Mesodermal cell (in vitro differentiated cells): ENCODE measurements at regions not wholly inside any gene's neighbourhood (a gene's known extent, or its start where the extent isn't known, plus 50 kb on each side); places are given as distances from the start of the nearest gene placed in this dataset.
A peak's percentile ranks its signal among the peaks of the same experiment; 100 is the strongest.

Experiments
- H3K27ac ChIP-seq: 2 replicates; pipeline ENCODE4 v1.7.0; 2013; ENCODE audit warnings: mild to moderate bottlenecking, low read depth, low read length, moderate library complexity; ENCODE audit not compliant: severe bottlenecking
- H3K36me3 ChIP-seq: 2 replicates; pipeline ENCODE4 v1.7.1; 2013; ENCODE audit warnings: mild to moderate bottlenecking, low read length, moderate library complexity; ENCODE audit not compliant: control insufficient read depth, insufficient read depth
- H3K4me1 ChIP-seq: one replicate; pipeline ENCODE4 v1.7.1; 2013; ENCODE audit warnings: mild to moderate bottlenecking, low read length; ENCODE audit not compliant: insufficient read depth, control insufficient read depth, poor library complexity, severe bottlenecking
- H3K4me3 ChIP-seq: 2 replicates; pipeline ENCODE4 v1.7.0; 2013; ENCODE audit warnings: low read length, control low read depth, mild to moderate bottlenecking; ENCODE audit not compliant: insufficient read depth, poor library complexity, severe bottlenecking; ENCODE audit errors: extremely low read depth
- H3K9me3 ChIP-seq: 2 replicates; pipeline ENCODE4 v1.7.1; 2013; ENCODE audit warnings: mild to moderate bottlenecking, low read length, moderate library complexity; ENCODE audit not compliant: control insufficient read depth
- WGBS, 2 experiments: methylation state at CpG; one replicate each; pipeline ENCODE4 v1.1.5; 2013; ENCODE audit warnings: missing lambda C conversion rate in 2 of 2; ENCODE audit not compliant: insufficient coverage in 2 of 2; 5-methylcytosine and 5-hydroxymethylcytosine counted together

DNA sequence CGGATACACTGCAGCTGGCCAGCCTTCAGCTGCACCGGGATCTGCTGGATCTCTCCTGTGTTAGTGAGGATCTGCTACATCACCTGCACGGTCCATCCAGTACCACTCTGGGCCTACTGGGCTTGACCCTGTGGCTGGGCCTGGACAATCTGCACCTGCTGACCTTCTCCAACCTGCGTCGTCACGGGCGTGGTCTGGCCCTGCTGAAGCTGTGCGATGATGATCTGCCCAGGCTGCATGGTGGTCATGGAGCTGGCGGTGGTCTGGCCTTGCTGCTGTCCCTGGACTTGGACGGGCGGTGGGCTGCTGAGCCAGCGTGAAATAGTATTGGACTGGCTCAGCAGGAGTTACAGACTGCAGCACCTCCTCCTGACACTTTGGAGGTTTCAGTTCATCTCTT is 137.1 kb upstream of the GAS1 start:
- peaks cover 6% of the 10 kb centered on the region for H3K9me3 ChIP-seq
- WGBS, 2 experiments, result 97% methylated on average over 12 of the region's 12 CpGs
- no peaks in the 10 kb centered on the region for H3K36me3 ChIP-seq
- H3K4me3 ChIP-seq, result no peak overlapping the region
- peaks cover 2% of the 10 kb centered on the region for H3K4me1 ChIP-seq
- no peak overlapping the region for H3K27ac ChIP-seq

DNA sequence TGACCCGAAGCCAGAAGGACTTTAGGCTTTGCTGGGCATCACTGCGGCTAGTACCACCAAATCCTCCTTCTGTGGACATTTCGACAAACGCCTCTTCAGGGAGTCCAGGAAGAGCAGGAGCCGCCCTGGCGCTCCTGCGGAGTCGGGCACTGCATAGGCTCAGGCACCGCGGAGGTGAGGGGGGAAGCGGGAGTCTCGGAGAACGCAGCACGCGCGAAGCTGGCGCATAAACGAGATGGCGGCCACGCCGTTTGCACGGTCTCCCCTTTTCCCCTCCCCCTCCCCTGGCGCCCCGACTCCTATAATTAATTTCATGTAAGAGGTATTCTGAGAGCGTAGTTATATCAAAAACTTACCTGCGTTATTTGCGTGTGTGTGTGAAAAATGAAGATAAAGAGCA is 137.8 kb upstream of the GAS1 start:
- H3K36me3 ChIP-seq, result no peaks in the 10 kb centered on the region
- no peaks in the 10 kb centered on the region for H3K9me3 ChIP-seq
- peaks cover 2% of the 10 kb centered on the region for H3K4me1 ChIP-seq
- no peak overlapping the region for H3K4me3 ChIP-seq
- no peak overlapping the region for H3K27ac ChIP-seq
- WGBS, 2 experiments, result 94 to 96% methylated on average over 12 to 16 of the region's 27 CpGs

DNA sequence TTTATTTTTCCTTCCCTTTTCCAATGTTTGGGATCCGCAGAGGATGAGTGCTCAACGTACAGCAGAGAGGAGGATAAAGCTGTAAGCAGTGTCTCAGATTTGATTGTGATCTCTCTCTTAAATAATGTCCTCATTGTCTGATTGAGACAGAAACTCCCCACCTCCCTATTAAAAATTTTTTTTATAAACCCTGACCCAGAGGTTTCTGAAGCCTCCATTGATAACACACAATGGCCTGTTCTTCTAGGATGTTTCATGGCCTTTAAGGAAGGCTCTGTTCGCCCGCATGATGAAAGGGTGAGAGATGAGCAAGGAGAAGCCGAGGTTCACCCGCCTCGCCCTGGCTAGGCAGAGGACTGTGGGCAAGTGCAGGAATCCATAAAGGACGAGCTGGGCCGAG is 138.2 kb upstream of the GAS1 start:
- 74 to 83% methylated on average over 7 of the region's 9 CpGs for WGBS, 2 experiments
- H3K36me3 ChIP-seq, result no peaks in the 10 kb centered on the region
- no peaks in the 10 kb centered on the region for H3K9me3 ChIP-seq
- peak overlapping the region; percentile 16 for H3K27ac ChIP-seq
- H3K4me3 ChIP-seq, result no peak overlapping the region
- H3K4me1 ChIP-seq, result peaks cover 2% of the 10 kb centered on the region

DNA sequence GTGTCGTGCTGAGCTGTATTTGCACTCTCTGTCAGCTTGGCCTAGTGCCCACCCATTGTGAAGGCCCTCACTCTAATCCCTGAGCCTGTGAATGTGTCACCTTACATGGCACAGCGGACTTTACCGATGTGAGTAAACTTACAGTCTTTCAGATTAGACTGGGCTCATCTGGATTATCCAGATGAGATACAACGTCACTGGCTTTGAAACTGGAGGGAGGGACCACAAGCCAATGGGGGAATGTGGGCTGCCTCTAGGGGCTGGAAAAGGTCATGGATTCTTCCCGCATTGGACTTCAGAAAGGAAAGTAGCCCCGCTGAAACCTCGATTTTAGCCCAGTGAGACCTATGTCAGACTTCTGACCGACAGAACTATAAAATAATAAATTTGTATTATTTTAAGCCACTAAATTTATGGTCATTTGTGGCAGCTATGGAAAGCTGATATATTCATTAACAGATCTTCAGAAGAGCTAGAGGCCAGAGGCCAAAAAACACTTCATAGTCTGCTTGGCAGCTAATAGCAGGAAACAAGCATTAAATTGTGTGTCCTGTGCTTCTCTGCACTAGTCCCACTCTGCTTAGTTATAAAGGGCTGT is 139.0 kb upstream of the GAS1 start:
- Histone ChIP-seq H3K4me1 (no peaks in the 10 kb centered on the region), H3K36me3 (no peaks in the 10 kb centered on the region), H3K27ac (no peak overlapping the region), H3K4me3 (no peak overlapping the region), H3K9me3 (no peaks in the 10 kb centered on the region)
- 93 to 98% methylated on average over 4 of the region's 8 CpGs for whole genome bisulfite sequencing, 2 experiments

DNA sequence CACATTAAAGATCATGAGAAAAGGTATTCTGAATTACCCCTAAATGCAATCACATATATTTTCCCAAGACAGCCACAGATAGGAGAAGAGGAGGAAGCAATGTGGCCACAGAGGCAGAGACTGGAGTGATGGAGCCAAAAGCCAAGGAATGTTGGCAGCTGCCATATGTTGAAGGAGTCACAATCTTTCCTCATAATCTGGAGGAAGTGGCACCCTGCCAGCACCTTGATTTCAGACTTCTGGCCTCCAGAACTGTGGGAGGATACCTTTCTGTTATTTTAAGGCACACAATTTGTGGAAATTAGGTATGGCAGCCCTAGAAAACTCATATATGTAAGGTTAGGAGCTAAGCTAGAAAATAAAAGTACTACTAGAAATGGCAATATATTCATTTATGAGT is 139.9 kb upstream of the GAS1 start:
- Histone ChIP-seq H3K4me1 (no peaks in the 10 kb centered on the region), H3K36me3 (no peaks in the 10 kb centered on the region), H3K9me3 (no peaks in the 10 kb centered on the region), H3K27ac (no peak overlapping the region), H3K4me3 (no peak overlapping the region)

DNA sequence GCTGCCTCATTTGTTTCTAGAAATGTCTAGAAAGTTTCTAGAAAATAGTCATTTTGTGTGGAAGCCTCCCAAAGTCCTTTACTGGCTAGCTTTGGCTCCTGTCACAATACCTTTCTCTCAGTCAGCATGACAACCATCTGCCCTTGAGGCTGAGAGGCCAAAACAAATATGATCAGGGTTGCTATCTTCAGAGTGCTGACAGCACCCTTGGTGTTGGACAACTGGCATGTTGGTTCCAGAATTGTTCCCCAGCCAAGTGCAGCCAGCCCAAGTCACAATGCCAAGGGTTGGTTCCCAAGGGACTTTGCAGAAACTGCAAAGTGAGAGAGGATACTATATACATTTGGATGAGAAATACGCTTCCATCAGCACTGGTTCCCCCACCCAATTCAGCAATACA is 140.9 kb upstream of the GAS1 start:
- H3K27ac ChIP-seq, result no peak overlapping the region
- no peaks in the 10 kb centered on the region for H3K9me3 ChIP-seq
- WGBS, 2 experiments, result no CpG with 5 or more reads among the region's 1 CpG
- H3K4me1 ChIP-seq, result no peaks in the 10 kb centered on the region
- no peaks in the 10 kb centered on the region for H3K36me3 ChIP-seq
- no peak overlapping the region for H3K4me3 ChIP-seq

DNA sequence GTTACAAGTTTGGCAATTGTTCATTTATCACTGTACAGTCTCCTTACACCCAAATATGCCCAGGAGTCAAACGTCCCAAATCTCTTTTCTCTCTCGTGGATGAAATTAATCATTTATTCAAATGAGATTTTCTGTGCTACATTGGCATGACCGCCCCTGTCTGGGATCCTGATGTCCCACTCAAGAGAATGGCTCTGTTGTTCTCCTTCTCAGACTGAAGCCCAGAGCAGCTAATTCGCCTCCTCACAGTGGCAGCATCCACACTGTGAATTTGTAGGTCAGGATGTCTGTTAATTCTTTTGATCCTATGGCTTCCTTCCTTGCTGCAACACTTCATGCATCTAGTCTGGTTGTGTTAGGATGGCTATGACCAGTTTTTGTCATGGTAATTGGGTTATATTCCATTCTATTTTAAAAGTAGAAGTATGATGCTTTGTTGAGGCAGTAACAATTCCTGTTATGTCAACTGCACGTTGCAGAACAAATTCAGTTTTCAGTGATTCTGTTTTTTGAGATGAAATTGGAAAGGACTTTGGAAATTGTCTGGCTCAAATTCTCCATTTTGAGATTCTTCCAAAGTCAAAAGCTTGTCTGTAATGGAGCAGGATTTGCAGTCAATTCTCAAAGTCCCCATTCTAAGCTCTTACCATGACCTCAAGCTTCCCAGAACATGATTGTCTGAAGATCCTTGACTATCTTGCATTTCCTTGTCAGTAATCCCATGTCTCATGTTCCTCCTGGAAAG is 141.5 kb upstream of the GAS1 start:
- 100% methylated on average over 1 to 3 of the region's 5 CpGs for WGBS, 2 experiments

DNA sequence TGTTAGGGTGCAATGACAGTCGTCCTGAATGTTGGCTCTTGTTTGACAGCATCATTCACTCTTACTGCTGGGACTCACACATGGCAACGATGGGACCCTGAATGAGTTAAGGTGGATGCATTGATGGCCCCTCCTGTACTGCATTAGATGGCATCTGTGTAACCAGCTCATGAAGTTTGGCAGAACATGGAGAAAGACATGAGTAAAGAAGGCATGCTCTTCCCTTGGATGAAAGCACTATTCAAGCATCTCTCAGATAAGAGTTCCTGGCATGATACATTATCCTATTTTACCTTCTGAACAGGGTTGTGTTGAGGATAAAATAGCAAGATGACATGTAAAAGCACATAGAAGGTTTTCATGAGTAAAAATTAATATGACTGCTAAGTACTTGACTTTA is 142.2 kb upstream of the GAS1 start:
- 21 to 45% methylated on average over 2 of the region's 2 CpGs for WGBS, 2 experiments
- Histone ChIP-seq H3K27ac (no peak overlapping the region), H3K36me3 (no peaks in the 10 kb centered on the region), H3K9me3 (no peaks in the 10 kb centered on the region), H3K4me3 (no peak overlapping the region), H3K4me1 (no peaks in the 10 kb centered on the region)

More for the DNA sequence above, 141.5 kb upstream of the GAS1 start:
- Histone ChIP-seq H3K4me3 (no peak overlapping the region), H3K36me3 (no peaks in the 10 kb centered on the region), H3K27ac (no peak overlapping the region), H3K4me1 (no peaks in the 10 kb centered on the region), H3K9me3 (no peaks in the 10 kb centered on the region)

DNA sequence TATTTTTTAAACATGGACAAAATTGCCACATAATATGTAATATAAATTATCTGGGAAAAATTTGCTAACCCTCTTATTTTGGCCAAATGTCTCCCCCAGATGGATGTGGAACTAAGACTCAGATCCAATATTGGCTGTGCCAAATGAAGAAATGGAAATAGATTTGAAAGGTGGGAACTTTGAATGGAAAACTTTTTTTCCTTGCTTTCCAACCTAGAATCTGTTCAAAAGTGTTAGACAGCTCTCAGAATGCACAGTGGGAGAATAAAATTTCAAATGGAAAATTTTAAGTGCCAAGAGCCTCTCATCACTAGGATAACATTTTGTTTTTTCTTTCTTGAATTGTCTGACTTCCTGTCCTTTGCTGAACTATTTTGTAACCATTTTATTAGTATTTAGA is 142.6 kb upstream of the GAS1 start:
- H3K36me3 ChIP-seq, result no peaks in the 10 kb centered on the region
- no peak overlapping the region for H3K4me3 ChIP-seq
- H3K27ac ChIP-seq, result no peak overlapping the region
- no peaks in the 10 kb centered on the region for H3K9me3 ChIP-seq
- H3K4me1 ChIP-seq, result no peaks in the 10 kb centered on the region

DNA sequence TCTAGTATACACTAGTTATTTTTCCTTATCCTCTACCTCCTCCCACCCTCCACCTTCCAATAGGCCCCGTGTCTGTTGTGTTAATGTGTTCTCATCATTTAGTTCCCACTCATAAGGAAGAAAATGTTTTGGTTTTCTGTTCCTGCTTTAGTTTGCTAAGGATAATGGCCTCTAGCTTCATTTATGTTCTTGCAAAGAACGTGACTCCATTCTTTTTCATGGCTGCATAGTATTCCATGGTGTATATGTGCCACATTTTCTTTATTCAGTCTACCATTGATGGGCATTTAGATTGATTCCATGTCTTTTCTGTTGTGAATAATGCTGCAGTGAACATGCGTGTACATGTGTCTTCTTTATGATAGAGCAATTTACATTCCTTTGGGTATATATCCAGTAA is 146.5 kb upstream of the GAS1 start:
- Histone ChIP-seq H3K9me3 (no peaks in the 10 kb centered on the region), H3K36me3 (no peaks in the 10 kb centered on the region), H3K4me1 (no peaks in the 10 kb centered on the region), H3K4me3 (no peak overlapping the region), H3K27ac (no peak overlapping the region)
- WGBS, 2 experiments, result 100% methylated on average over 1 of the region's 3 CpGs; no CpG with 5 or more reads in 1 of the 2 experiments

DNA sequence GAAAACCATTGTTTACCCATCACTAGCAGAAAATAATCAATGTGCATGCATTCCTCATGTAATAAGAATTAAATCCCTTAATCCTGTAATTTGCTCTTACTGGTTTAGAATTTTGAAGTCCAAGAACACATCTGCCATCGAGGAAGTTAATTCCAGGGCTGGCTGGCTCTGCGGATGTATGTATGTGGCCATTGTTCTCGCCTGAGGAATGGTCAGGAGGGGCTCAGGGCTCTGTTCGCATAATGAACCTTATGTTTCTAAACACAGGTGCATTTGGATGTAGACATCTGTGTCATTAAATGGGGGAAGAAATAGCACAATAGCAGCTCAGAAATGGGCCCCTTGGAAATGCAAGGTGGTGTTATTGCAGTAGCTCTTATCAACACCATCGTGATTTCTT is 148.6 kb upstream of the GAS1 start:
- Histone ChIP-seq H3K36me3 (no peaks in the 10 kb centered on the region), H3K27ac (no peak overlapping the region), H3K4me1 (no peaks in the 10 kb centered on the region), H3K9me3 (no peaks in the 10 kb centered on the region), H3K4me3 (no peak overlapping the region)
- 78 to 87% methylated on average over 4 to 5 of the region's 5 CpGs for WGBS, 2 experiments
